Spleen (tissue), 7 donors: ENCODE measurements at regions not wholly inside any gene's neighbourhood (a gene's known extent, or its start where the extent isn't known, plus 50 kb on each side); places are given as distances from the start of the nearest gene placed in this dataset.

Source experiments
- CTCF ChIP-seq, 11 experiments: fragments of 200-600 bp in 7 of 11; fragments of 450-650 bp in 4 of 11; sonication (generic) in 4 of 11; IDR thresholded peaks in 8 of 11; conservative IDR thresholded peaks in 3 of 11; 1 replicate in 7 of 11; 2 replicates in 4 of 11; pipeline versions ENCODE4 v1.4.0 to v1.8.0; 2016 to 2021; ENCODE audit warnings: antibody characterized with exemption in 11 of 11, inconsistent platforms in 4 of 11, mild to moderate bottlenecking in 1 of 11
- POLR2A ChIP-seq, 3 donors: fragments of 450-650 bp; IDR thresholded peaks; one replicate each; pipeline ENCODE4 v1.5.1; 2017; ENCODE audit warnings: antibody characterized with exemption in 3 of 3, mild to moderate bottlenecking in 1 of 3
- POLR2AphosphoS5 ChIP-seq, 3 donors: sonication (generic); formaldehyde crosslinking; IDR thresholded peaks; one replicate each; pipeline ENCODE4 v1.5.1; 2017; ENCODE audit warnings: antibody characterized with exemption in 3 of 3
- donor health status: DM: no; HTN: no; CAD: no; lungs with moderate emphysema.
- donor health status: DM: no; HTN: no; CAD: no.
- donor health status: DM: no; HTN: no; CAD: no.

- TF ChIP-seq CTCF (IDR thresholded peaks at IDR 0.05 in 8 of 11, conservative IDR thresholded peaks at IDR 0.05 in 3 of 11) (no peak), POLR2A (IDR thresholded peaks at IDR 0.05) (no peak), POLR2AphosphoS5 (IDR thresholded peaks at IDR 0.05) (no peak)
Observed at GRCh38 chr10:76733441-76733936, 904.1 kb downstream of the KCNMA1 start.
